ENCODE measurements at regions not wholly inside any gene's neighbourhood (a gene's known extent, or its start where the extent isn't known, plus 50 kb on each side); places are given as distances from the start of the nearest gene placed in this dataset.

DNA sequence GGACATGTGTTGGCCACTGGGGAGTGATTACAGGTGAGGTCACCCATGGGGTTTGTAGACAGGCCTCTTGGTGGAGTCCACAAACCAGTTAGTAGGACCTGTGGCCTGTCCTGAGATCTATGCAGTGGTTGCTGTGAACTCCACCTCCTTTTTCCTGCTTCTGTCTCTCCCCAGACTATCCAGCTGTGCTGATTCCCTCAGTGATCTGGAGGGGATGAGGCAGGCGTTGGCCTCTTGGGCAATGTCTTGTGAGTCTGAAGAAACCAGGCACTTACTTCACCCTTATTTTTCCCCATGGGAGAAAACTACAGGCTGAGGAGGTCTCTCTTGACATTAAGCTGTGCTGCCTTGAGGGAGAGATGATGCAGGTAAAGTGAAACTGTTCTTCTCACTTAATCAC, 257.2 kb upstream of the PRICKLE1 start:
- intact Hi-C loops (cut with DNase I), result no loop called here
- Histone ChIP-seq H3K27me3 (no peaks in the 10 kb centered on the region), H3K4me1 (no peaks in the 10 kb centered on the region), H3K36me3 (no peaks in the 10 kb centered on the region), H3K27ac (no peak overlapping the region), H3K9me3 (no peaks in the 10 kb centered on the region), H3K4me3 (no peak overlapping the region)
- 58 to 63% methylated on average over 1 of the region's 1 CpG for WGBS, 2 donors
- TF ChIP-seq CTCF (IDR thresholded peaks at IDR 0.05) (no peak), POLR2A (IDR thresholded peaks at IDR 0.05) (no peak), EP300 (IDR thresholded peaks at IDR 0.05) (no peak), POLR2AphosphoS5 (IDR thresholded peaks at IDR 0.05) (no peak)
- no peak for DNase-seq

DNA sequence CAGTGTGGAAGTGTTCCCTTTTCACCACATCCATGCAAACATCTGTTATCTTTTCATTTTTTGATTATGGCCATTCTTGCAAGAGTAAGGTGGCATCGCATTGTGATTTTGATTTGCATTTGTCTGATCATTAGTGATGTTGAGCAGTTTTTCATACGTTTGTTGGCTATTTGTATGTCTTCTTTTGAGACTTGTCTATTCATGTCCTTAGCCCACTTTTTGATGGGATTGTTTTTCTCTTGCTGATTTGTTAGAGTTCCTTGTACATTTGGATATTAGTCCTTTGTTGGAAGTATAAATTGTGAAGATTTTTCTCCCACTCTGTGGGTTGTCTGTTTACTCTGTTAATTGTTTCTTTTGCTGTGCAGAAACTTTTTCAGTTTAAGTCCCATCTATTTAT, 244.5 kb upstream of the PRICKLE1 start:
- Histone ChIP-seq H3K27ac (no peak overlapping the region), H3K4me3 (no peak overlapping the region), H3K9me3 (no peaks in the 10 kb centered on the region), H3K4me1 (no peaks in the 10 kb centered on the region), H3K36me3 (no peaks in the 10 kb centered on the region), H3K27me3 (no peaks in the 10 kb centered on the region)
- no peak for TF ChIP-seq POLR2A (IDR thresholded peaks at IDR 0.05)
- intact Hi-C loops (cut with DNase I), result no loop called here
- 82 to 84% methylated on average over 2 of the region's 2 CpGs for WGBS, 2 donors
- DNase-seq, result no peak

- no peak overlapping the region for H3K4me3 ChIP-seq
- H3K27me3 ChIP-seq, result no peaks in the 10 kb centered on the region
- no peak for TF ChIP-seq POLR2A (IDR thresholded peaks at IDR 0.05)
- TF ChIP-seq CTCF (IDR thresholded peaks at IDR 0.05), result no peak
- no peak for TF ChIP-seq EP300 (IDR thresholded peaks at IDR 0.05)
- TF ChIP-seq POLR2AphosphoS5 (IDR thresholded peaks at IDR 0.05), result no peak
- intact Hi-C loops (cut with DNase I), result no loop called here
- 84 to 89% methylated on average over 4 of the region's 4 CpGs for WGBS, 2 donors
- H3K36me3 ChIP-seq, result no peaks in the 10 kb centered on the region
- no peak for DNase-seq
- no peaks in the 10 kb centered on the region for H3K9me3 ChIP-seq
- no peak overlapping the region for H3K27ac ChIP-seq
- H3K4me1 ChIP-seq, result no peaks in the 10 kb centered on the region
Observed at GRCh38 chr12:42828836-42829235, 239.3 kb upstream of the PRICKLE1 start.

DNA sequence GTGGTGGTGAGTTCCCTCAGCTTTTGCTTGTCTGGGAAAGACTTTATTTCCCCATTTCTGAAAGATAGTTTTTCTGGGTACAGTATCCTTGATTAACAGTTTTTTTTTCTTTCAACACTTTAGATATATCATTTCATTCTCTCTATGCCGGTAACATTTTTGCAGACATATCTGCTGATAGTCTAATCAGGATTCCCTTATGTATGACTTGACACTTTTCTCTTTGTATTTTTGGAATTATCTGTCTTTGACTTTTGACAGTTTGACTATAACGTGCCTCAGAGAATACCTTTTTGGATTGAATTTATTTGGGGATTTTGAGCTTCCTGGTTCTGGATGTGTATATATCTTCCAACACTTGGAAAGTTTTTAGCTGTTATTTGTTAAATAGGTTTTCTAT, 234.8 kb upstream of the PRICKLE1 start:
- TF ChIP-seq EP300 (IDR thresholded peaks at IDR 0.05) (no peak), POLR2A (IDR thresholded peaks at IDR 0.05) (no peak), POLR2AphosphoS5 (IDR thresholded peaks at IDR 0.05) (no peak), CTCF (IDR thresholded peaks at IDR 0.05) (no peak)
- no peak for DNase-seq
- Histone ChIP-seq H3K4me3 (no peak overlapping the region), H3K36me3 (no peaks in the 10 kb centered on the region), H3K27ac (no peak overlapping the region), H3K4me1 (no peaks in the 10 kb centered on the region), H3K27me3 (no peaks in the 10 kb centered on the region), H3K9me3 (no peaks in the 10 kb centered on the region)
- intact Hi-C loops (cut with DNase I), result no loop called here
- 89 to 94% methylated on average over 2 of the region's 2 CpGs for WGBS, 2 donors

- H3K4me3 ChIP-seq, result no peak overlapping the region
- H3K9me3 ChIP-seq, result no peaks in the 10 kb centered on the region
- no peaks in the 10 kb centered on the region for H3K4me1 ChIP-seq
- TF ChIP-seq EP300 (IDR thresholded peaks at IDR 0.05) (no peak), CTCF (IDR thresholded peaks at IDR 0.05) (no peak), POLR2AphosphoS5 (IDR thresholded peaks at IDR 0.05) (no peak), POLR2A (IDR thresholded peaks at IDR 0.05) (no peak)
- intact Hi-C loops (cut with DNase I), result no loop called here
- H3K27ac ChIP-seq, result no peak overlapping the region
- DNase-seq, result no peak
- no peaks in the 10 kb centered on the region for H3K27me3 ChIP-seq
- H3K36me3 ChIP-seq, result no peaks in the 10 kb centered on the region
Observed at GRCh38 chr12:42823679-42824078, 234.1 kb upstream of the PRICKLE1 start.
